ENCODE measurements at regions not wholly inside any gene's neighbourhood (a gene's known extent, or its start where the extent isn't known, plus 50 kb on each side); places are given as distances from the start of the nearest gene placed in this dataset.
"Not testable (repeated sequence)": the region's sequence is repeated elsewhere in the genome, so short reads cannot be mapped to it uniquely, and the experiment has no call there.

DNA sequence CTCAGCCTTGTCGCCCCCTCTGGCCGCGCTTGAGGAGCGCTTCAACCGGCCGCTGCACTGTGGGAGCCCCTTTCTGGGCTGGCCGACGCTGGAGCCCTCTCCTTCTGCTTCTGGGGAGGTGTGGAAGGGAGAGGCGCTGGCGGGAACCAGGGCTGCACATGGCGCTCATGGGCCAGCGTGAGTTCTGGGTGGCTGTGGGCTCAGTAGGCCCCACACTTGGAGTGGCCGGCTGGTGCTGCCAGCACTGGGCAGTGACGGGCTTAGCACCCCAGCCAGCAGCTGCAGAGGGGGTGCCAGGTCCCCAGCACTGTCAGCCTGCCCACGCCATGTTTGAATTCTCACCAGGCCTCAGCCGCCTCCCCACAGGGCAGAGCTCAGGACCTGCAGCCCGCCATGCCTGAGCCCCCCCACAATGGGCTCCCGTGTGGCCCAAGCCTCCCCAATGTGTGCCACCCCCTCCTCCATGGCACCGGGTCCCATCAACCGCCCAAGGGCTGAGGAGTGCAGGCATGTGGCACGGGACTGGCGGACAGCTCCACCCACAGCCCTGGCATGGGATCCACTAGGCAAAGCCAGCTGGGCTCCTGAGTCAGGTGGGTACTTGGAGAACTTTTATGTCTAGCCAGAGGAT is 615.2 kb downstream of the TRIML1 start:
- DNase-seq (ENCODE audit: low spot score) (no peak), ATAC-seq (no peak)
- intact Hi-C loops (cut with DNase I) = no loop called here

DNA sequence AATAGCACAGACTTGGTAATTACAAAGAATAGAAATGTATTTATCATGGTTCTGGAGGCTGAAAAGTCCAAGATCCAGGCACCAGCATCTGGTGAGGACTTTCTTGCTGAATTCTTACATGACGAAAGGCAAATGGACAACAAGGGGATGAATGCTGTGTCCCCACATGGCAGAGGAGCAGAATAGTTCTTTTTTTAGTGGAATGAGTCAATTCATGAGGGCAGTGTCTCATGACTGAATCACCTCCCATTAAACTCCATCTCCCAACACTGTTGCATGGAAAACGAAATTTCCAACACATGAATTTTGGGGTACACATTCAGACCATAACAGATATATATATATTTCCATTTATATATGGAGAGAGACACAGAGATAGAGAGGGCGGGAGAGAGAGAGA is 628.3 kb downstream of the TRIML1 start:
- no peak for ATAC-seq
- no peak for DNase-seq (ENCODE audit: low spot score)
- intact Hi-C loops (cut with DNase I) = no loop called here

DNA sequence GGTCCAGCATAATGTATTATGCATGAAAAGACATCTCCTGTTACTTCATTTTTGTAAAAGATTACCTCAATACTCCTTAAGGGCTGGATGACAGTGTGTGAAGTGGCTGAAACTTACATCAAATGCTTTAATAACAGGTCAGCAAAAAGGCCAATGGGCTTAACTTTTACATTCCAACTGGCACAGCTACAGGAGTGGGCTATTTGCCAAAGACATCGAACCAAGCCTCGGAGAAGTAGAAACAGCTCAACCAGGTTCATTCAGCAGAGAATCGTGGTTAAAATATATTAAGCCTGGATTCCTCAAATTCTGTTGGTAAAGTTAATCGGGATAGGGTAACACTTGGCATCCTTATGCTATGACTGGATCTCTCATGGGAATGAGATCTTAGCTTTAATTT is 639.7 kb downstream of the TRIML1 start:
- intact Hi-C loops (cut with DNase I) = no loop called here
- no peak for ATAC-seq
- no peak for DNase-seq (ENCODE audit: low spot score)

DNA sequence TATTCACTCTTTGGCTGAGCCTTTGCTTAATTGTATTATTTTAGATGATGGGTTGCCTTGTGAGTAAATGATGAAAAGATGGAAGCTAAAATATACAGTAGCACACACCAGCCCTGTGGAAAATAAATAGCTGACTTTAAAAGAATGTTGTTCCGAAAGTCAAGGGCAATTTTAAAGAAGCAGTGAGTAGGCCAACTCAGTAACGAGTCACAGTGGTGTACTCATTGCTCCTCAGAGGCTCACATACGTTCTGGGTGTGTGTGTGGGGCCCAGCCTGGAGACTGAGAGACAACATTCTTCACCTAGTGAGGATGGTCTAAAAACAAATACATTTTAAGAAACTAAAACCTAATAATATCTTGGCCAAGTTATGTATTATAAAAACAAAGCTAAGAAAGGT is 640.3 kb downstream of the TRIML1 start:
- ATAC-seq (no peak), DNase-seq (ENCODE audit: low spot score) (no peak)
- intact Hi-C loops (cut with DNase I) = no loop called here

DNA sequence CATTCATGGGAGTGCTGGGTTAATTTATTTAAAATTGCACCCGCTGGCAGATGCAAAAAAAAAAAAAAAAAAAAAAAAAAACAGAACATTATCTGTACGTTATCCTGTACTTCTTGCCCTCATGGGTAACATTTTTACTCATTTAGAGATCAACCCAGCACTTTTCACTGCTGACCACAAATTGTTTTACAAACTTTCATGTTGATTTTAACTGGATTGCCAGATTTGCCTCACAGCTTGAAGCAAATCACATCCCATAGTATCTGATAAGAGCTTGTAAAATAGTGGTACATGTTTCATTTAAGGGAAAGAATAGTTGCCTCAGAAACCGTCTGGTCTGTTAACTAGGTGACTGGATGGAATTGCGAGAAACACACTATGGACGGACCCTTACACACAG is 640.8 kb downstream of the TRIML1 start:
- intact Hi-C loops (cut with DNase I) = no loop called here
- no peak for ATAC-seq
- no peak for DNase-seq (ENCODE audit: low spot score)

DNA sequence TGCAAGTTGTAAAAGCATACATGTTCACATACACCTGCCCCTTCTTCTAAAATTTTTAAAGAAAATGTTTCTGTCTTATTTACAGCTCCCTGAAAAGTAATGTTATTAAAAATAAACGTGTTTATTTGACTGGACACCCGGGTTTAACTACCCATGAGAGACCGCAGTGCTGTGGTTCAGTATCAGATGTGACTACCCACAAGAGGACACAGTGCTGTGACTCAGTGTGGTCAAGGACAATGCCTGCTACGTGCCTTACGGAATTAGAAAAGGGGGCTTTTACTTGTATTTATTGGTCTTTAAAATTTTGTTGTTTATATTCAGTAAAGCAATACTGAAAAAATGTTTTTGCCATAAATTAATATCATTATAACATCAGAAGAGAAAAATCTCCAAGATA is 641.4 kb downstream of the TRIML1 start:
- intact Hi-C loops (cut with DNase I) = no loop called here
- no peak for DNase-seq (ENCODE audit: low spot score)
- ATAC-seq = no peak

DNA sequence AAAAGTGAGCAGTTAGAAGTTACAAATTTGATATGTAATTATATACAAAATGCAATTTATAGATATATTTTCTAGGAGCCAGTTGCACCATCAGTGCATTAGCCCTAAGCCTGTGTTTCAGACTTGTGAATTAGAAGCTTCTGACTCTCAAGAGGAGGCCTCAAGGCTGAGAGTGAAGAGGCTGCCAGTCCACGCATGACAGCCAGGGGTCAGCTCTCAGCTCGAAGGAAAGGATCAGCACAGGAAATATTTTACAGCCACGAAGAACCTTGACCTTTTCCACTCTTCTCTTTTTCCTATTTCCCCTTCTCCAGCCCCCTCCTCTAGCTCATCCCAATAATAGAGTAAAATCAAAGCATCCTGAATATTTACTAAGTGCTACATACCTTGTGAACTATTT is 642.4 kb downstream of the TRIML1 start:
- intact Hi-C loops (cut with DNase I) = no loop called here
- ATAC-seq = no peak

DNA sequence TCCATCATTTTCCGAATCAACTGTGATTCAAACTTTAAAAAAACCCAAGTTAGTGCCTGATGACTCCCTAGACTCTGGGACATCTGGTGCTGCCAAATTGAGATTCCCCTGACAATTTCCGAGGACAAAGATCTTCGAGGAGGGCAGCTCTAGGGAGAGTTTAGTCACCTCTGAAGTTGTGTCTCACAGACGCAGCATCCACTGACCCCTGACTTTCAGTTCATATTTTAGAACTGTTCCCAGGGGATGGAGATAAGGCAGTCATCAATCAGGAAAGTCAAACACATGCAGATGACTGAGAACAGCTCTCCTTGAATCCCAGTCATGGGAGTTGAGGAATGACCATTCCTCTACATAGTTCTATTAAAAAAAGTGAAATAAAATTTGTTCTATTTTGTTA is 643.9 kb downstream of the TRIML1 start:
- intact Hi-C loops (cut with DNase I) = no loop called here
- ATAC-seq (no peak), DNase-seq (ENCODE audit: low spot score) (no peak)

More for the DNA sequence above, 642.4 kb downstream of the TRIML1 start:
- DNase-seq (ENCODE audit: low spot score) = no peak

DNA sequence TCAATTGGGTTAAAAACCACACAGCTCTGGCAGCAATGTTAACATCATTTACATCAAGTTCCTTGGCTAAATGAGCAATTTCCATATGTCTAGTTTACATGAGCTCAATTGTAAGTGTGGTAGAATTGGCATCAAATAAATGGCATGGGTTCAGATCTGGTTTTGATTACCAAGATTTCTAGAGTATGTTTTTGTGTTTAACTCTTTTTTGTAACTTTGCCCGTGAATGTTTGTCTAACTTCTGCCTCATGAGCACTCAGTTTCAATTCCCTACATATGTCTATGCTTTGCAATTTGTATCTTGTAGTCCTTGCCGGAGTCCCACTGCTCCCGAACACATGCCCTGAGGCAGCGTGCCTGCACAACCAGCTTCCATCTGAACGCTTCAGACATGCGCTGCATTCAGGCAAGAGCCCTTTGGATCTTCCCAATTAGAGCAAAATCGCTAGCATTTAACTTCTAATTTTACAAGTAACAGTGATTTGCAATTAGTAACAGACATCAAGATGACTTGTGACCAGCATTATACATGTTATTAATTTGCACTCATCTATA is 644.4 kb downstream of the TRIML1 start:
- intact Hi-C loops (cut with DNase I) = no loop called here
- no peak for DNase-seq (ENCODE audit: low spot score)
- no peak for ATAC-seq

DNA sequence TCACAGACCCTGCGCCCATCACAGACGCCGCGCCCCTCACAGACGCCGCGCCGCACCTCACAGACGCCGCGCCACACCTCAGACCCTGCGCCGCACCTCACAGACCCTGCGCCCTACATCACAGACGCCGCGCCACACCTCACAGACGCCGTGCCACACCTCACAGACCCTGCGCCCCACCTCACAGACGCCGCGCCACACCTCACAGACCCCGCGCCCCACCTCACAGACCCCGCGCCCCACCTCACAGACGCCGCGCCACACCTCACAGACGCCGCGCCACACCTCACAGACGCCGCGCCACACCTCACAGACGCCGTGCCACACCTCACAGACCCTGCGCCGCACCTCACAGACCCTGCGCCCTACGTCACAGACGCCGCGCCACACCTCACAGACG is 657.4 kb downstream of the TRIML1 start:
- intact Hi-C loops (cut with DNase I); ATAC-seq; DNase-seq (ENCODE audit: low spot score): not testable (repeated sequence)

DNA sequence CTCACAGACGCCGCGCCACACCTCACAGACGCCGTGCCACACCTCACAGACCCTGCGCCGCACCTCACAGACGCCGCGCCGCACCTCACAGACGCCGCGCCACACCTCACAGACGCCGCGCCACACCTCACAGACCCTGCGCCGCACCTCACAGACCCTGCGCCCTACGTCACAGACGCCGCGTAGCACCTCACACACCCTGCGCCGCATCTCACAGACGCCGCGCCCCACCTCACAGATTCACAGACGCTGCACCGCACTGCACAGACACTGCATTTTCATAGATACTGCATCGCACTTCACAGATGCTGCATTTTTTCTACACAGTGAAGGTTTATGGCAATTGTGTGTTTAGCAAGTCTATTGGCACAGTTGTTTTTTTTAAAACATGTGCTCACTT is 657.8 kb downstream of the TRIML1 start:
- intact Hi-C loops (cut with DNase I); DNase-seq (ENCODE audit: low spot score); ATAC-seq: not testable (repeated sequence)

DNA sequence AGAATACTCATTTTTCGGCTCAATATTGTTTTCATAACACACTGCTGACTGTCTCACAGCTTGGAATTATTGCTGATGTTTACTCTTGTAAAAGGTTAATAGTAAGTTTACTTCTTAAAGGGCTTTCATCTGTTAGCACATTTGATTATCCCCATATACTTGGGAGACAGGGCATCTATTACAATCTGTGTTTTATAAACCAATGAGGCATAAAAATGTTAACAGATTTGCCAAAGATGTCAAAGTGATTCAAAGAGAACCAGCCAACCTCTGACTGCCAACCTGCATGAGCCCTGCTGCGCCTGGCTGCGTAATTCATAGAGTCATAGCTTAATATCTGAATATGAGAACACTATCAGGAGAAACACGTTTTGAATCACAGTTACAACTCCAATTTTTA is 665.6 kb downstream of the TRIML1 start:
- intact Hi-C loops (cut with DNase I) = no loop called here
- ATAC-seq (no peak), DNase-seq (ENCODE audit: low spot score) (no peak)

DNA sequence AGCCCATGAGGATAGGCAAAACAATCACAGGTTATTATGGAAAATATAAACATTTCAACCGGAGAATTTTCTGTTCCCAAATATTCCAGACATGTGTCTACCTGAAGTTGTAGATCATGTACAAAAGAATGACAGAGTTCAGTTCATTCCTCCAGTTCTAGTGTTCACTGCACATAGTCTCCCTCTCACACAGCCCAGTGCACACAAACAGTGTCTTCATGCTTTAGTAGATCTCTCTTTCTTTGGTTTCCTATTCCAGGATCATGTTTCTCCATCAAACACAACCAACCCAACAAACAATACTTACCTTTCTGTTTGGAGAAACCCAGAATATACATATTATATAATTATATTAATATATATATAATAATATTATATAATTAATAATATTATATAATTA is 671.9 kb downstream of the TRIML1 start:
- no peak for ATAC-seq
- no peak for DNase-seq (ENCODE audit: low spot score)
- intact Hi-C loops (cut with DNase I) = no loop called here

DNA sequence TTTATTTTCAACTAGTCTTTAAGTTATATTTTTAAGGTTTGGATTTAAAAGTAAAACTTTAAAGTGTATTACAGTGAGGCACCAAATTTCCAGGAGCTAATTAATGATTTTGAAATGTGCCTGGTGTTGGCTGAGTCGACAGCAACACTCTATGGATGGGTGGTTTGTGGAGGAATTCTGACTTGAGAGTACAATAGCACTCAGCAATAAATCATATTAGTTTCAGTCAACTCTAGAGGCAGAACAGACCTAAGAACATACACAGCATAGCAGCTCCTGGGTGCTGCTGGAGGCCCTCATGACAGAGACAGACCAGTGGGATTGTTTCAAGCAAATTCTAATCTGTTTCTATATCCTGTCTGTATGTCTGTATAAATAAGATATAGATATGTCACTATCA is 673.4 kb downstream of the TRIML1 start:
- DNase-seq (ENCODE audit: low spot score) (no peak), ATAC-seq (no peak)
- intact Hi-C loops (cut with DNase I) = no loop called here

DNA sequence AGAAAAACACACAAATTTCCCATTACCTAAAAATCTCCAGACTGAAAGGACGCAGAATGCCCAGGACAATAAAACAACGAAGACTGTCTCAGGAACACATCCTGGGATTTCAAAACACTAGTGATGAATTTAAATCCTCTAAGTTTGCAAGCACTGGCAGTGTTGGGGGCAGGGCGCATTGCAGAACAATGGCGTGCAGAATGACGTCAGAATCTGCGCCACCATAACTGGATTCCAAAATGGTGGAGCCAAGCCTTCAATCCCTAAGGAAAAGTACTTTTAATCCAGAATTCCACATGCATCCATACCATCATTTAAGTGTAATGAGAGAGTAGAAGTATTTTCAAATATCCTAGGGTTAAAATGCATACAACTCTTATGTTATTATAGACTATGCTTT is 679.1 kb downstream of the TRIML1 start:
- no peak for DNase-seq (ENCODE audit: low spot score)
- ATAC-seq = no peak
- intact Hi-C loops (cut with DNase I) = no loop called here

DNA sequence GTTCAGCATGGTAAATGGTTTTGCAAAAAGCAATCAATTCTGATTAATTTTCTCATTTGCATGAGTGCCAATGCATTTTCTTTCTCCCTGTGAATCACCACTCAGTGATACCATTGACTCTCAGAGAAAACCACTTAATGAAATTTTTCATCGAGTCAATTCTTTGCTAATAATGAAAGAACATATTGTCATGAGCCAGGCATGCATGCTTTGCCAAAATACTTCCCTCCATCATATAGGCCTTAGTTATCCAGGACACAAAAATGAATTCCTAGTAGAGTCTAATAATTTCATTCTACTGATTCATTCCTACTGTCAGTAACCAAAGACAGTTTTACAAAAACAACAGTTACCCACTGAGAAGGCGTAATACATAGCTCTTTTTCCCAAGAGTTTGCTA is 680.0 kb downstream of the TRIML1 start:
- DNase-seq (ENCODE audit: low spot score) (no peak), ATAC-seq (no peak)
- intact Hi-C loops (cut with DNase I) = no loop called here

DNA sequence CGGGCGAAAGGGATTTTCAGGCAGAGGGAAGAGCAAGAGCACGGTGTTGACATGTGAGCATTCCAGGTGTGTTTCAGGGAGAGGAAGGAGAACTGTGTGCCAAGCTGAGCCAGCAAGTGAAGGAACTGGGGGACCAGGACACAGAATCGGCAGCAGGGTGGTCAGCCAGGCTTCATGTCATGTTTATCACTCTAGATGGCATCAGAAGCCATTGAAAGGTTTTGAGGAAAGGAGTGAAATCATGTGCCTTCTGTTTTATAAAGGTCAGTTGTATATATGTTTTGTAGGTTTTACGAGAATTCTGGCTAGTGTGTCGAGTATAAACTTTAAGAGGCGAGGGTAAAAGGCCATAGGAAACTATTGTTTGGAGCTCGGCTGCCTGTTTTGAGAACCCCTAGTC is 682.3 kb downstream of the TRIML1 start:
- intact Hi-C loops (cut with DNase I) = no loop called here
- DNase-seq (ENCODE audit: low spot score) = no peak
- no peak for ATAC-seq

DNA sequence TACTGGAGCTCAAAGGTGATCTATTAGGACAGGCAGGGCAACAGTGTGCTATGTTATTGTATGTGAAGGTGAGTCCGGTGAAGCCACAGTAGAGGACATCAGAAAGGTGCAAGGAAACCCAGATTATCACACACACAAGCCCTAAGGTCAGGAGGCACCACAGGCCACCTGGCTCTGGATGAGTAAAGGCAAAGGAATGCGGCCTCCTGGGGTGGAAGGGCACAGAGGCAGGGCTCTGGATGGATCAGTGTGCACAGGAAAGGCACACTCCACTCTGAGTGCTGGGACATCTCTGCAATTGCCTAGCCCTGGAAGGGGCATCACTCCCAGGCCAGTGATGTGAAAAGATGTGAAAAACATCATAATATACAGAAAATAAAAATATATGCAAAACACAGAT is 683.5 kb downstream of the TRIML1 start:
- intact Hi-C loops (cut with DNase I) = no loop called here
- ATAC-seq (no peak), DNase-seq (ENCODE audit: low spot score) (no peak)

DNA sequence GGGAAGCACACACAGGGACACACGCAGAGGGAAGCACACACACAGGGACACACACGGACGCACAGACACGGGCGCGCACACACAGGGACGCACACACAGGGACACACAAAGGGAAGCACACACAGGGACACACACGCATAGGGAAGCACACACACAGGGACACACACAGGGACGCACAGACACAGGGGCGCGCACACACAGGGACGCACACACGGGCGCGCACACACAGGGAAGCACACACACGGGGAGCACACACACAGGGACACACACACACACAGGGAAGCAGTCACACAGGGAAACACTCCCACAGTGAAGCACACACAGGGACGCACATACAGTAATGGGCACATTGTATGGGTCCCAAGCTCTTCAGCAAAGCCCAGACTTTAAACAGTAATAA is 685.3 kb downstream of the TRIML1 start:
- no peak for ATAC-seq
- intact Hi-C loops (cut with DNase I) = no loop called here
- no peak for DNase-seq (ENCODE audit: low spot score)

DNA sequence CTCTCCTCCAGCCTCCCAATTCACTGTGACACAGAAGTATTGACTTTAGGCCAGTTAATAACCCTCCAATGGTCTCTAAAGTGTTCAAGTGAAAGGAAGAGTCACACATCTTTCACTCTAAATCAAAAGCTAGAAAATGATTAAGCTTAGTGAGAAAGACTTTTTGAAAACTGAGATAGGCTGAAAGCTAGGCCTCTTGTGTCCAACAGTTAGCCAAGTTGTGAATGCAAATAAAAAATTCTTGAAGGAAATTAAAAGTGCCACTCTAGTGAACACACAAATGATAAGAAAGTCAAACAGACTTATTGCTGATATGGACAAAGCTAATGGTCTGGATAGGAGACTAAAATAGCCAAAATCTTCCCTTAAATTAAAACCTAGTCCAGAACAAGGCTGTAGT is 687.2 kb downstream of the TRIML1 start:
- intact Hi-C loops (cut with DNase I) = no loop called here
- ATAC-seq = no peak
- DNase-seq (ENCODE audit: low spot score) = no peak

DNA sequence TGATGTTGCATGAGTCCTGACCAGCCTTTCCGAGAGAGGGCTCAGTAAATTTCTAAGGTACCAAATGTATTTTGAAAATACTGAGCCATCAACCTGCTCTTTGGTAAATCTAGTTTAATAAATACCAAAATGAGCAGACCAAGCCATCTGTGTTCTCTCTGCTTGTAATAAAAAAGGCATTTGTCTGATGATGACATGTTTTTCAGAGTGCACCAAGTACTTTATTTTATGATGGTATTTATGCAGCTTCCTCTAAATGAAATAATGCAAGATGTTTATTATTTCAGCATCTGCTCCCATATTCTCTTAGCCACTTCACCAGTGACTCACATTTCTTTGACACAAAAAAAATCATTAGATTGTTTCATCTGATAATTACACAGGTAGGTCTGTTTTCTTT is 700.5 kb downstream of the TRIML1 start:
- intact Hi-C loops (cut with DNase I) = no loop called here
- DNase-seq (ENCODE audit: low spot score) (no peak), ATAC-seq (no peak)

All from sciatic nerve (tissue), 2 donors.